AG09319 (cell line): ENCODE measurements at regions not wholly inside any gene's neighbourhood (a gene's known extent, or its start where the extent isn't known, plus 50 kb on each side); places are given as distances from the start of the nearest gene placed in this dataset.
A peak's percentile ranks its signal among the peaks of the same experiment; 100 is the strongest.

ENCODE experiments used
- DNase-seq: peaks from one replicate; pipeline ENCODE4 v3.0.0-alpha.2; 2010; ENCODE audit warnings: low read depth; ENCODE audit errors: extremely low read depth
- TF ChIP-seq, protein P1 (sequence below): IDR thresholded peaks from 2 replicates; pipeline ENCODE4 v1.5.1; 2011; ENCODE audit warnings: low read depth, mild to moderate bottlenecking, inconsistent platforms, low read length, moderate library complexity

DNA sequence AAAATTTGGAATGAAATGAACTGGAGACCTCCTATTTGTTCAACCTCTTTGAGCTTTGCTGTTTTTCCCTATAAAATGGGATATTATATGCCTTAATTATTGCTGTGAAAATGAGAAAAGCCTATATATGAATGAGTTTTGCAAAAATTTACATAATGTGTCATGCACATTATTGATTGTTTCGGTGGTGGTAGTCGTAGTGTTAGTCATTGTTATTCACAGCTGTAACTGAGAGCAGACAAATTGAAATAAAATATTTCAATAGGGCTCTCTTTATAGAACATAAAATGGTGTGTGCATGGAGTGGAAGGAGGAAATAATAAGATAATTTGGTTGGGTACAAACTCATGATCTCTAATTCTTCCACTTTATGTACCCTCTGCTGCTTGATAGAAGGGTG, 153.7 kb upstream of the GADL1 start:
- TF ChIP-seq, protein P1, sequence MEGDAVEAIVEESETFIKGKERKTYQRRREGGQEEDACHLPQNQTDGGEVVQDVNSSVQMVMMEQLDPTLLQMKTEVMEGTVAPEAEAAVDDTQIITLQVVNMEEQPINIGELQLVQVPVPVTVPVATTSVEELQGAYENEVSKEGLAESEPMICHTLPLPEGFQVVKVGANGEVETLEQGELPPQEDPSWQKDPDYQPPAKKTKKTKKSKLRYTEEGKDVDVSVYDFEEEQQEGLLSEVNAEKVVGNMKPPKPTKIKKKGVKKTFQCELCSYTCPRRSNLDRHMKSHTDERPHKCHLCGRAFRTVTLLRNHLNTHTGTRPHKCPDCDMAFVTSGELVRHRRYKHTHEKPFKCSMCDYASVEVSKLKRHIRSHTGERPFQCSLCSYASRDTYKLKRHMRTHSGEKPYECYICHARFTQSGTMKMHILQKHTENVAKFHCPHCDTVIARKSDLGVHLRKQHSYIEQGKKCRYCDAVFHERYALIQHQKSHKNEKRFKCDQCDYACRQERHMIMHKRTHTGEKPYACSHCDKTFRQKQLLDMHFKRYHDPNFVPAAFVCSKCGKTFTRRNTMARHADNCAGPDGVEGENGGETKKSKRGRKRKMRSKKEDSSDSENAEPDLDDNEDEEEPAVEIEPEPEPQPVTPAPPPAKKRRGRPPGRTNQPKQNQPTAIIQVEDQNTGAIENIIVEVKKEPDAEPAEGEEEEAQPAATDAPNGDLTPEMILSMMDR, result no peak
- DNase-seq, result no peak

DNA sequence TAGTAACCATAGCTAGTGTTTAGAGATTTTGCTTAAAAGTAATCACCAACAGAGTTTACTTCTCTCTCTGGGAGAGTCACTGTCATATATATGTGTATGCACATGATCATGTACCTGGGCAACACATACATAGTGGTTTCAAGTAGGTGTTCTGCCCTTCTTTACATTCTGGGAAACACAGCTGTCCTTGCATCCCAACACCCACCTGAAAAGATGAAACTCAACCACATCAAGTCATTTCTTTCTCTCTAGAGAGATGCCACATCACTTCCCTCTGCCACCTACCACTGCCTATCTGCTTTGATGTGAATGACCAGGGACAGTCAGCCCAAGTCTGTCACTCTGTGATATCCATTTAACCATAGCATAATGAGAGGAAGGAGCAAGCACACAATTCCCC, 155.8 kb upstream of the GADL1 start:
- TF ChIP-seq, protein P1, result no peak
- no peak for DNase-seq

DNA sequence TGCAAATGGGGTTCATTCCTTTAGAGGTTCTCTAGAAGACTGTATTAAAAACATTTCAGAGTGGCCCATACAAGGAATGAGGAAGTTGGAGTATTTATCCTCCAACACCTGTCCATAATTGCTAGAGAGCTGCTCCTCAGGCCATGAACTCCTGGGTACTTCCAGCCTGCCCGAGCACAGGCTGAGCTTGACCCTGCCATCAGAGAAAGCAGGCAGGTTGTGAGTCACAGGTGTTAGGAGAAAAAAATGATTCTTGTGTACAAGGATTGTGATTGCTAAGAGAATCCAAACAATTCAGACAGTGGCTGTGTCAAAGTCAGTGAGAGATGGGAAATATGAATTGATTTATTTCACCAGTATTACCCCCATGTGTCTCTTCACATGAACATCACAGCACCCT, 156.8 kb upstream of the GADL1 start:
- TF ChIP-seq, protein P1, result no peak
- DNase-seq, result no peak

DNA sequence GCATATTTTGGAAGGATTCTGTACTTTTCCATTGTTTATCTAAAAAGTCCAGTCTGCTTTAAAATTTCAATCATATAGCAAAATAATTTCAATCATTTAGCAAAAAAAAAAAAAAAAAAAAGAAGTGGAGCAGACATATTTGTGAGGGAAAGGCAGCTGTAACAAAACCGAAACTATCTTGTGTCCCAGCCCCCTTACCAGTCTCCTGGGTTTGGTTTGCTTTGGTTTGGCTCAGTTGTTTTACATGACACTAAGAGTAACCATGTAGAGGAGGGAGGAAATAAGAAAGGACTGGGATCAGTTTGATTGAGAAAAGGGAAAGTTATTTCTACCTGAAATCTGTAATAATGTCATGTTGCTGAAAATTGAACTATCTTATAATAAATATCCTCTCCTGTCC, 158.8 kb upstream of the GADL1 start:
- TF ChIP-seq, protein P1, result no peak
- no peak for DNase-seq

DNA sequence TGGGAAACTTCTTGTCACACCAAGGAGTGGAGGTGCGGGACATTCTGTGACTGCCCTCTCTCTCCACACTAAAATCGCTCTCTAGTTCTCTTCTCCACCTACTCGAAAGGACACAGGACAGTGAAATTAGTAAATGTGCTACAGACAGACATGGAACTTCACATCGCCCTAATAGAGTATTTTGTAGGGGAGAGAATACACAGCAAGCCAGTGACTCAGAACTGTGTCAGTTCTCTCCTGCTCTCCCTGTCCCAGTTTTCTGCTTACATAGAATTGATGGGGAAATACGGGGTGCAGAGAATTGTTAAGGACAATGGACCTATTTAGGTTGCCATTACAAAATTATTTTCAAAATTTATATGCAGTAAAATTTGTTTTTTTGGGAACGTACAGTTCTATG, 159.6 kb upstream of the GADL1 start:
- TF ChIP-seq, protein P1, result no peak
- DNase-seq, result no peak

DNA sequence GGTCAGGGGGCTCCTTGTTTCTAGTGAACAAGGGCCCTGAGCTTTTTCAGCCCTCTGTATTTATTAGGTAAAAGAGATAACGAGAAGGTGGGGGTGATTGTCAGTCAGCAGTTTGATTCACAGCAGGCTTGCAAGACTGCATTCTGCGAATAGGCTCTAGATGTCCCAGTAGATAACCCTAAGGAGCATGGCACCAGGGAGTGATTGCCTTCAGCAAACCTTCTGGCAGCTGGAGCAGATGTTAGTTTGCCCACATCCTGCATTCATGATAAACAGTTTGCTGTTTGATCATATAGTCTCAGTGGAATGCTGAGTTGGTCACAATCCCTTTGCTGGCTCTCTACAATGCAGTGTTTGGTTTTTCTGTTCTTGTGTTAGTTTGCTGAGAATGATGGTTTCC, 161.3 kb upstream of the GADL1 start:
- no peak for DNase-seq
- TF ChIP-seq, protein P1, result no peak

DNA sequence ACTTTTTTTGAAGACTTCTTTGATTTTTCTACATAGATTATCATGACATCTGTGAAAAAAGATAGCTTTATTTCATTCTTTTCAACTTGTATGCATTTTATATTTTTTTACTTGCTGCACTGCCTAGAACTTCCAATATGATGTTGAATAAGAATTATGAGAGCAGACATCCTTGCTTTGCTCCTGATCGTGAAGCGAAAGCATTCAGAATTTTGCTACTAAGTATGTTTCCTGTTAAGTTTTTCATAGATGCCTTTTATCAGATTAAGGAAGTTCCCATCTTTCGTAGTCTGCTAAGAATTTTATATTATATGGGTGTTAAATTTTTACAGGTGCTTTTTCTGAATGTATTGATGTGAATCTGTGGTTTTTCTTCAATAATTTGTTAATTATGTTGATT, 163.4 kb upstream of the GADL1 start:
- DNase-seq, result no peak
- TF ChIP-seq, protein P1, result no peak

DNA sequence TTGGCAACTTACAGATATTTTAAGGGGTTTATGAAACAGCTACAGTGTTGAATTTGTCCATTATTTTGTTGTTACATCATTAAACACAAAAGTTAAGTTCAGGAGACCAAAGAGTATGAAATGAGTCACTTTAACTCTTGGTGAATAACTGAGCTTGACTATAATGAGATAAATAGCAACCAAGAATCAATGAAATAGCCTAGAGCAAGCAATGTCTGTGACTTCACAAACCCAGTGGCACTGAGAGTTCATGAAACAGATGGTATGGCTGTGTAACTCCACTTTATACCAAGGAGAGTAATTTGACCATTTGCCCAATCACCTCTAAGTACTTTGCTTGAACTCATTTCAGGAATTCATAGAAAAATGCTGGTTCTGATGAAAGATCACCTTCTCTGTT, 169.6 kb upstream of the GADL1 start:
- TF ChIP-seq, protein P1, result no peak
- DNase-seq, result peak; percentile 22
